ENCODE measurements at regions not wholly inside any gene's neighbourhood (a gene's known extent, or its start where the extent isn't known, plus 50 kb on each side); places are given as distances from the start of the nearest gene placed in this dataset.
"Not testable (repeated sequence)": the region's sequence is repeated elsewhere in the genome, so short reads cannot be mapped to it uniquely, and the experiment has no call there.

DNA sequence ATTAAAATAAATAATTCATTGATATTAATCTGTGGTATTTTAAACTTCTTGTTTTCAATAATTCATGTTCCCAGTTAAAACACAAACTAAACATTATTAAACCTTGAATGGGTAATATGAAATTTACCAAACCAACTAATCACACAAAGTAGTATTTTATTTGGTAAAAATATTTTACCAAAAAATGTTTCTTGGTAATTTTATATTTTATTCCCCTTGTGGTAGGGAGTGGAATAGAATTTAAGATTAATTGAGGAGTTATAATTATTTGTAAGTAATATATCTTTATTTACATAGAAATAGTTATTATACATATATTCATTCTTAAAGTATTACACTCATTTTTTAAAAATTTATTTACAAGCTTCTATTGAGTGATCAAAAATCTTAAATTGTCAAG is 1350.9 kb downstream of the OTOL1 start:
- DNase-seq (ENCODE audit: low spot score): no peak

DNA sequence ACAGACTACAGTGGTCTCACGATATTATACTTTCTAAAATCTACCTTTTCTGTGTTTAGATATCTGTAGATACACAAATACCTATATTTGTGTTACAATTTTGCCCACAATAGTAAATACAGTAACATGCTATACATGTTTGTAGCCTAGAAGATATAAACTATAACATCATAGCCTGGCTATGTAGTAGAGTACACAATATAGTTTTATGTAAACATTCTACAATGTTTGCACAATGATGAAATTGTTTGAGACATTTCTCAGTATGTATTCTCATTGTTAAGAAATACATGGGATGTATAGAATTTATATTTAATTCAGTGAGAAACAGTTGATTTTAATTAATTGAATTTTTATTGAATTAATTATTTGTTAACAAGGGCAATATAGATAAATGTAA is 1367.0 kb downstream of the OTOL1 start:
- DNase-seq (ENCODE audit: low spot score): no peak

DNA sequence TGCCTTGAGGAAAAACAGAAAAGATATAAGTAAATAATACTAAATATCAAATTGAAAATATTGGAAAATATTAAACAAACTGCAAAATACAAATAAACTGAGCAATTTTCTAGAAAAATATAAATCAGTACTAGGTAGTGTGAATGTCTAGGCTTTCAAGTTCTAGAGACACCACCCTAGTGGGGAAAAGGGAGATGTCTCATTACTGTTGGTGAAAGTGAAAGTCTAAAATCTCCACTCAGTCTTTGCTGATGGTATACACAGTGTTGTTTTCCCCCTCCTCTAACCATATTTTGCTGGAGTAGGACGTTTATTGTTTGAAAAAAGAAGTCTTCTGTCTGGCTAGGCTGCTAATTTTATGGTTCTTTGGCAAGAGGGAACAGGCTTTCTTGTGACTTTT is 1368.9 kb downstream of the OTOL1 start:
- no peak for DNase-seq (ENCODE audit: low spot score)

DNA sequence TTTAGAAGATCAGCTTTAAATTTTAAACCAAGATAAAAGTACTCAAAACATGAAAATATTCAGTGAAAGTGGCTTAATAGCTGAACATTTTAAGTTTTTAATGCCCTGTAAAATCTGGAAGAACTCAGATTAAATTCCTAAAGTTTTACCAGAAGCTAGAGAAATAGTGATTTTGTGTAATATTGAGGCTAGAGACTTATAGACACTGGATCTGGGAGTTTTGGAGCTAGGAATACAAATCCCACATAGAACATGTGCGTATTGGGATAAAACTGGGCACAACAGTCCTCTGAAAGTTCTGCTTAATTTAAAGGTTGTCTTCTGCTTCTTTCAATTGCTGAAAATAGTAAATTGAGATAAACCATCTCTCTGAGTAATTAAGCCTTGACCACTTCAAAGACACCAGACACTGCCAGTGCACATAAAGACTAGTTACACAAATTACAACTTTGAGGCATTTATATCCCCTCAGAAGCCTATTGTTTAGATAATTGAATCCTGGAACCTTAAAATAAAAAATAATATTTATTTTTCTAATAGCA is 1382.5 kb downstream of the OTOL1 start:
- no peak for DNase-seq (ENCODE audit: low spot score)

DNA sequence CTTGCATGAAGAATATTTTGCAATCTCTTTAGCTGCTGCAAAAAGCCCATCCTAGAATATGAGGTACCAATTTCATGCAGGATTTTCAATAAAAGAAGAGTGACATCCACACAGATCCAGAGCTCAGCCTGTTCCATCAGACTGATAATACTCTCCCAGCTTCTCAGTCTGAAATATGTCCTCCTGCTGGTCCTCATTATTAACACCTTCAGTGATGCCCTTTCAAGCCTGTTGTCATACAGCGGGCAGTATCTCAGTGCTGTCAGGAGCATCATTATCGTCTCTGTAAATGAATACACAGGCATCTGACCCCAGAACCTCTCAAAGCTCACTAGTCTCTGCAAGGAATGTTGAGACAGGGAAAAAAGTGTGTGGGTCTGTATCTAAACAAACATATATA is 1387.8 kb downstream of the OTOL1 start:
- DNase-seq (ENCODE audit: low spot score): no peak

DNA sequence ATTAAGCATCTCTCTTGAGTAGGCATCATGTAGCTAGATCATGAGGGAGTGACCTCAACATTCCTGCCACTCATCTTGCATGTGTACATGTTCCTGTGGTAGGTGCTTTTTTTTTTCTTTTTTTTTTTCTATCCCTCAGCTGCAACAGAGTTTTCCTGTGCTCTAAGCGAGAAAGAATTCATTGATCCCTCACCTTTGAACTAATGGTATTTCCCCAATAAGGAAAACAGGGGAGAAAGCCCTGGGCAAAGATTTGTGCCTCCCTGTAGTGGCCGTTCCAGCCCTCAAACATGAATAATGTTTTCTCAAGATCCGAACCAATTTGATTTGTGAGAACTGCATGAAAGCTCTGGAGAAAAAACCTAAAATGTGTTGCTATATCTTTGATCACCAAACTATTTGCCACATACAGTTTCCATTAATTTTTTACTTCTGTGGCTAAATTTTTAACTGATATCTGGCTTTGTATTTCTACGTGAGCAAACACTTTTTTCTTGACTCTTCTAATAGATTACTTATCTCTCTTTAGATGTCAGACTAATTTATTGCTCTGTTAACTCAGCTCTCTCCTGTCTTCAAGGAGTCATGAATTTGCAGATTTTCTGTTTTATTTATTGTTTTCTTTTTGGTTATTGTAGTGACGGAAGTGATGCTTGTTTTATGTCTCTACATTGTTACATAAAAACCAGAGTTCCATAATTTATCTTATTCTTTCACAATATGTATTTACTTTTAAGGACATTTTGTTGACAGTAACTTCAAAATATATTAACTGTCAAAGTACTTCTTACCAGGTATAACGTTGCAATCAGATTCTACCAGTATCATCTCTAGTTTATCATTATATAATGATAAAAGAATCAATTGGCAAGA is 1396.5 kb downstream of the OTOL1 start:
- no peak for DNase-seq (ENCODE audit: low spot score)

DNA sequence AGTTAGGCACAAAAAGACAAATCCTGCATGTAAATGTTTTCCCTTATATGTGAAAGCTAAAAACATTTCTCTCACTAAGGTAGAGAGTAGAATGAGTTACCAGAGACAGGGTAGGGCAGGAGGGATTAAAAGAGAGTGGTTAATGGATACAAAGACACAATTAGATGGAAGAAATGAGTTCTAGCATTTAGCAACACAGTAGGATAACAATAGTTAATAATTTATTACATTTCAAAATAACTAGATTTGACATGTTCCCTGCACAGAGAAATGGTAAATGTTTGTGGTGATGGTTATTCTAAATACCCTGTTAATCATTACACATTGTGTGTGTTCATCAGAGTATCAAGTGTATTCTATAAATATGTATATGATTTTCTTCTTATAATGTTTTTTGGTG is 1400.7 kb downstream of the OTOL1 start:
- DNase-seq (ENCODE audit: low spot score): no peak

DNA sequence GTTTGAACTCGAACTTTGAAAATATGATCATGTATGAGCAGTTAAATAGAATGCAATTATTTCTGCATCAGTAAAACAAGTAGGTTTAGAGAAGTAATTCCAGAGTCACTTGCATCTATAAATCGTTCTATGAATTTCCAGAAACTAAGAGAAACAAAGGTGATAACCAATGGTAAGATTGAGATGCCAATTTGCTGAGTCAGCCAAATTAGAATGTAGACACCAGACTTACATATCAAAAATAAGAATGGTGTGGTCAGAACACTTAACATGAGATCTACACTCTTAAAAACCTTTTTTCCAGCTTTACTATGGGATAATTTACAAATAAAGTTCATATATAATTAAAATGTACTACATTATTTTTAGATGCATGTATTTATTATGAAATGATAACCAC is 1435.9 kb downstream of the OTOL1 start:
- DNase-seq (ENCODE audit: low spot score): no peak

DNA sequence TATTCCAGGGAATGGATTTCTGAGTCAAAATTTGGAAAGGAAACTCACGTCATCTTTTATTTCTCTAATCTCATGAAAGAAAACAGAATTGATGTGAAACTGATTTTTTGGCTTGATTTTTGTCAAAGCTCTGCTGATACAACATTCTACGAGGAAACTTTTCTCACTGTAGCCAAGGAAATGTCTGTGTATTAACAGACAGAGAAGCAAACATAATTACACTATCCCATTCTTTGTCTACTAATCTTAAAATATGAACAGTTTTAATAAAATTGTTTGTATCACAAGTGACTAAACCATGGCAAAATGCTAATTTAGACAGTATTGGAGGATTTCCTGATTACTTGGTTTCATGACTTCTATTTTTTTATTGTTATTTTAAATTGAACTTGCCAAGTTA is 1437.0 kb downstream of the OTOL1 start:
- DNase-seq (ENCODE audit: low spot score): no peak

DNA sequence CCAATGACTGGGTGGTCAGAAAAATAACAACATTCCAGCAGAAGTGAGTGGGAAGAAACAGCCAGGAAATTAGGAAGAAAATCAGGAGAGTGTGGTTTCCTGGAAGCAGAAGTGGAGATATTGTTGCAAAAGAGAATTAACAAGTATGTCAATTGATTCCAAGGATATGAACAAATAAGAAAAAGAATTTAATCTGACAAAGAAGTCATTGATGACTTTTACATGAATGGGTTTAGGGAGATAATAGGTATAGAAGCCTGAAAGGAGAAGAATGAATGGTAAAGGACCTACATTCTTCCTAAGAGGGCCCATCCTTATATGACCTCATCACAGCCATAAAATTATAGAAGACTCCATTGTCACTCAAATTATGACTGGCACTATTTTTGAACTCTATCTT is 1440.1 kb downstream of the OTOL1 start:
- DNase-seq (ENCODE audit: low spot score): no peak

DNA sequence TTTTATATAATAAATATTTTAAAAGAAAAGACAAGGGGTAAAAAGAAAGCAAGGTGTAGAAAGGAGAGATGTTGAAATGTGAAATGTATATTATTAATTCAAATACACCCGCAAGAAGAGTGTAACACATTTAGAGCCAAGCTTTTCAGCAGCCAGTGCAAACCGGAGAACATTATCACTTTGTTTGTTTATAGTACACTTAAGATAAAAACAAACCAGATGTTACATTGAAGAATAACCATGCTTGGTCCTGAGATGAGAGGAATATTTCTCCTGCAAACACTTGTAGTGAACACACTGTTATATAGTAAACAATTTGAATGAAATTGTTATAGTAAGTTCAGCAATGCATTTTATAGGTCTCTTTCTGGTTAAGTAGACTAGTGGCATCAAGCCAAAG is 1441.5 kb downstream of the OTOL1 start:
- no peak for DNase-seq (ENCODE audit: low spot score)

DNA sequence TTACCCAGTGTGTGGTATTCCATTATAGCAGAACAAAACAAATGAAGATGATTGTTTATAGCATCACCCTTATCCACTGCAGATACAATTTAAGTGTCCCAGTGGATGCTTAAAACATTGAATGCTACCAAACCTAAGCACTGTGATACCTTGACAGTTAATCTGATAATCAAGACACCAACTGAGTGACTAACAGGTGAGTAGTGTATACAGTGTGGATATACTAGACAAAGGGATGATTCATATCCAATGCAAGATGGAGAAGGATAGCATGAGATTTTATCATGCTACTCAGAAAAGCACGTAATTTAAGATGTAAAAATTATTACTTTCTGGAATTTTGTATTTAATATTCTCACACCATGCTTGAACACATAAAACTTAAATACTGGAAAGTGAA is 1449.0 kb downstream of the OTOL1 start:
- no peak for DNase-seq (ENCODE audit: low spot score)

DNA sequence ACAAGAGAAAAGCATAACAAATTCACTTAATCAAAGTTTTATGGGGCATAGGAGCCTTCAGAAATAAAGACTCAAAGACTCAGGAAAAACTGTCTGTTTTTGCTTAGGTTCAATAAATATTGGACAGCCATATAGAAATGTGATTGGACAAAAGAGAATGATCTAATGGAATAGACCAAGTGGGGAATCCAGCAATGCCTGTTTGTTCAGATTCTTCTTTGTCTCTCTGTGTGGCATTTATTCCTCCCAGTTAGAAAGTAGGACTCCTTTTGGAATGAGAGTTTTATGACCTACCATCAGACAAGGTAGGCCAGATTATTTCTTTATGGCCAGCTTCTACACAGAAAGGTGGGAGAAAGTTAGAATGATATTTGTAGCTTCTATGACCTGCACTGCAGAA is 1460.1 kb downstream of the OTOL1 start:
- DNase-seq (ENCODE audit: low spot score): no peak

DNA sequence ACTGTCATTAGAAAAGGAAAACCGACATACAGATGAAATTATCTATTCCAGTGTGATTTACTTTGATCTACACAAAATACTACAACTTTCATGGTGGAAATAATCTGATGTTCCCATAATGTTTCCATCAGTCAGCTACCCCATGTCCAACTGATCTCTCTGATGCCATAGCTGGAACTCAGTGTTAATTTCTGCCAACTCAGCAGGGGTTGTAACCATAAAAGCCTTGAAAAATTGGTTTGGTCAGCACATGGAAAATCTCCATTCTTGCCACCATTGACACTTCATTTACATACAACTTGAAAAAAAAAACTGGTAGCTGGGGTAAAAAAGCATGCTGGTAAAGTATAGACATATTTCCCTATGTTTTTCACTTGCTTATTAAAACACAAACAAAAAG is 1463.7 kb downstream of the OTOL1 start:
- DNase-seq (ENCODE audit: low spot score): no peak

DNA sequence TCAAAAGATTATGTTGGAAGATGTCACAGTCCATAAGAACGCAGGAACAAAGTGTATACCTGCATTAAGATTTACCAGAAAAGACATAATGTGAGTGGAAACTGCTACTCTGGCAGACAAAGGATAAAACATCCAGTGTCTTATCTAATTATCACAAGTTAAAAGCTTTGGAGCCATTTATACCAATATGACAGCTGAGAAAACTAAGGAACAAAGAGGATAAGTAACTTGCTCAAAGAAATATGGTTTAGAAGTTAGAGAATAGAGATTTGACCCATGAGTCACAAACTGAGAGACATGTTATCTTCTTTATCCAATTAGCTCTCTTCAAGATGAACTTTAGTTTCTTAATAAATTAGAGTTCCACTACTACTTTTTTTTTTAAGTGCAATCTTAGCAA is 1473.7 kb downstream of the OTOL1 start:
- DNase-seq (ENCODE audit: low spot score): no peak

DNA sequence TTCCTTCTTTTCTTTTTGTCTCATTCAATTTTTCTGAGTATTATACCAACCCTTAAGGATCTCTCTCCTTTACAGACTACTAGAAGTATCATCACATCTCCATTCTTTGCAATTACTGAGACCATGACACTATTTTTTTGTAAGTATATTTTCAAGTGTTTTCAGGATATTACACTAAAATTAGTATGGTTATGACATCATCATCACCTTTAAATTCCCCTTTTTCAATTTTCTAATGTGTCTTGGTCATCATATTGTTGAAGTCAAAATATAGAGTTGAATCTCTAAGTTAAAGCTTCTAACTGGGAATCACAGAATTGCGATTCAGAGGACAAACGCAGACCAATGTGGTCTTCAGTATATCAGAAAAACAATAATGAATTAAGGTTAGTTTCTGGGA is 1475.1 kb downstream of the OTOL1 start:
- DNase-seq (ENCODE audit: low spot score): no peak

DNA sequence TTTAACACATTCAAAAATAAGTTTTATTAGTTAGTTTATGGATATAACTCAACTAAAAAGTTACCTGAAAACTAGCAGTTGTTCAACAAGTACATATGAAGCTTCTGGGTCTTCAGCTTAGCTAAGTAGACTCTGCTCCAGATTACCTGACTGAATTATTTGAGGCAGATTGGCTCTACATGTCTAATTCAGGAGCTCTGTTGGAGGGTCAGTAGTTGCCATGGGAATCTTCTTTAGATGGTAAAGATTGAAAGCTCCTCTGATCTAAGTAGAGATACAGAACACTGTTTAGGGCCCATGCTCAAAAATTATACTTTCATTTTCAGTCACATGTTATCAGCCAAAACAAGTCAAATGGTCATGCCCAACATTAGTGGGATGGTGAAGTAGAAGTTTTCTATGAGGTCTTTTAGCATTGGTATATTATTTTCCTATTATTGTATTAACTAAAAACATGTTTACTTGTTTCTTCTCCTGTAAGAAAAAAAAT is 1476.9 kb downstream of the OTOL1 start:
- DNase-seq (ENCODE audit: low spot score): no peak

DNA sequence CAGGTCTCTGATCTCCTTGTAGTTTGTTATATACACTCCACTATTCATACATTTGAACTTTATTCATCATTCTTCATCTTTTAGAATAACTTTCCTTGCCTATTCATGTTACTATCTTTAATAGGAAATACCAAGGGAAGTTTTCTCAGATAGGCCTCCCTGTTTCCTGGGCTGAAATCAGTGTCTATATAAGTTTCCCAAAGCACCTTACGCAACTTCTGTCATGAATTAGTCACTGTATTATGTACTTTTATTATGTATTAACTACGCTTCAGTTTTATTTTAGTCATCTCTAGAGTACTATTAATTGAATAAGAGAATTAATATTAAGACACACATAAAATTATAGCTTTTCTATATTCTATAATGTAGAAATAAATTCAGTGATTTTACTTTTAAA is 1481.5 kb downstream of the OTOL1 start:
- no peak for DNase-seq (ENCODE audit: low spot score)

DNA sequence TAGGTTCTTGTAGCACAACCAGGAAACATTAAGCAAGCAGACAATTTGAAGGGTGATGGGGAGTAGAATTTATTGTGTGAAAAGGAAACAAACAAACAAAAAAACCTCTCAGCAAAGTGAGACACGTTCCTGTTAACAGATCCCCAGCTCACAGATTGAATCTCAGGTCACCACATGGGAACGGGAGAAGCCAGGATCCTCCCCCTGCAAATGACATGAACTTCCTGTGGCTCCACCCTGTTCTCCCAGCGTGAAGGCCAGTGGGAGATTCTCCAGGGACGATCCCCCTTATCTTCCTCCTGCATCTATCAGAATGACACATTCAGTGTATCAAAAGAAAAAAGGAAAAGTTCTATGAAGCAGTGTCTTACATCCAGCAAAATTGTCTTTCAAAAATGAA is 1488.1 kb downstream of the OTOL1 start:
- no peak for DNase-seq (ENCODE audit: low spot score)

DNA sequence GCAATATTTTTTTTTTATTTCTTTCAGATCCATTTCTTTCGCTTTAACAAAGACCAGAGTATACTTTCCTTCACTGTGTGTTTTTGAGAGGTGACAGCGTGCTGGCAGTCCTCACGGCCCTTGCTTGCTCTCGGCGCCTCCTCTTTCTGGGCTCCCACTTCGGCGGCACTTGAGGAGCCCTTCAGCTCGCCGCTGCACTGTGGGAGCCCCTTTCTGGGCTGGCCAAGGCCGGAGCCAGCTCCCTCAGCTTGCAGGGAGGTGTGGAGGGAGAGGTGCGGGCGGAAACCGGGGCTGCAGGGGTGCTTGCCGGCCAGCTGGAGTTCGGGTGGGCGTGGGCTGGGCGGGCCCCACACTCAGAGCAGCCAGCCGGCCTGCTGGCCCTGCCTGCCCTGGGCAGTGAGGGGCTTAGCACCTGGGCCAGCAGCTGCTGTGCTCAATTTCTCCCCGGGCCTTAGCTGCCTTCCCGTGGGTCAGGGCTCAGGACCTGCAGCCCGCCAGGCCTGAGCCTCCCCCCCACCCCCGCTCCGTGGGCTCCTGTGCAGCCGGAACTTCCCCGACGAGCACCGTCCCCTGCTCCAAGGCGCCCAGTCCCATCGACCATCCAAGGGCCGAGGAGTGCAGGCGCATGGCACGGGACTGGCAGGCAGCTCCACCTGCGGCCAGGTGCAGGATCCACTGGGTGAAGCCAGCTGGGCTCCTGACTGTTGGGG is 1490.6 kb downstream of the OTOL1 start:
- not testable (repeated sequence) for DNase-seq (ENCODE audit: low spot score)

DNA sequence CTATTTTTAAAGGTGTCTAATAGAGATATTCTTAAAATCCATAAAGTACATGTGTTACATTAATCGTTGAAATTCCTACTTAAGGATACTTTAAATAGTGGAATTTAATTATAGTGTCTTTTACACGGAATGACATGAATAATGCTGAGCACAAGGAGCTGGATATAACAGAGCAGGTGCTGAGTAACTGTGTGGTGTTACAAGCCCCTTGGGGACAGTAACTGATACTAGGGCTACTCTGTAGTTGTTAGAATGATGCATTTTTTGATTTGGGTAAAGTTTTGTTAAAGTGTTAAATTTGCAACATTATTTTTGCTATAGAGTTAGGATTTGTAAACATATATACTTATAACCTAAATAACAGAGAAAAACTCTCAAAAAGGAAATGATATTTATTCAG is 1496.1 kb downstream of the OTOL1 start:
- no peak for DNase-seq (ENCODE audit: low spot score)

DNA sequence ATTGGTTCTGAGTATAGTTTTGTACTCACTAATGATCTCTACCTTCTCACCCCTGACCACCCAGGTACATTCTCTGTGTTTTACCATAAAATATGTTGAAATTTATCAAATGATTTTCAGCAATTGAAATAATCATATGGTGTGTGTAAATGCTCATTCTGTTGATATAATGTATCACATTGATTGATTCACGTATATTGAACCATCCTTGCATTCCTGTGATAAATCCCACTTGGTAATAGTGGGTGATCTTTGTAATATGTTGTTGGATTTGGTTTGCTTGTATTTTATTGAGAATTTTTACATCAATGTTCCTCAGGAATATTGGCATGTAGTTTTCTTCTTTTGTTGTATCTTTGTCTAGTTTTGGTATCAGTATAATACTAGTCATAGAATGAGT is 1497.6 kb downstream of the OTOL1 start:
- no peak for DNase-seq (ENCODE audit: low spot score)

DNA sequence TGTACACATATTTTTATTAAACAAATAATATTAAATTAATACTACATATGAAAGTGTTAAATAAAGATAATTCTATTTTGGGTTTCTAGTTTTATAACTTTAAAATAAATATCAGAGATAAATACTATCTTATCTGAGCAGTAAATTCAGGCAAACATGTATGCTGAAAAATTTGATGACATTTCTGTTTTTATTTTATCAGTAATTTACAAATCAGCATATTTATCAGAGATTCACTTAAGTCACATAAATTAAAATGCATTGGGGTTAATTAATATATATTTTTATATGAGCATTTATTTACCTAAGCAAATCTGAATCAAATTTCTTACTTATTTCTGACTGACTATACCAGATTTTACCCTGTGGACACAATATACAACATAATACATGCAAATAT is 1499.8 kb downstream of the OTOL1 start:
- no peak for DNase-seq (ENCODE audit: low spot score)

Data from activated CD4-positive, alpha-beta T cell treated with anti-CD3 and anti-CD28 coated beads, Interleukin-2, Interleukin-4, amounts not matched to agents 100 ng/mL and 50 ng/mL, durations not matched to agents 16 hours and 8 hours (primary cell).